ENCODE measurements at regions not wholly inside any gene's neighbourhood (a gene's known extent, or its start where the extent isn't known, plus 50 kb on each side); places are given as distances from the start of the nearest gene placed in this dataset.

DNA sequence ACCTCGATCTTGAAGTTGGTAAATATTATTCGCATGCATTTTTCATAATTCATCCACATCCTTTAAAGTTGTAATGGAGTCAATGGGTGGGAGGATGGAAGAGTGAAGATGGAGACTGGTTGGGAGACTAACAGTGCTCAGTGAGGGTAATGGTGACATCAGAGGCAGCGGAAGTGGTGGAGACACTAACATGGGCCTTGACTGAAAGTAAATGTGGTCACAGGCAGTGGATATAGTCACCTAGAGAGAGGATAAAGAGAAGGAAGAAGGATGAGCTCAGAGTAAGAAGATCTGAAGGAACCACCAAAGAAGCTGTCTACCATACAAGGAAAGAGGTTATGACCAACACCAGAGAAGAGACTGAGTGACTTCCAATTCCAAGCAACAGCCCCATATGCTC is 281.6 kb upstream of the STT3B start:
- TF ChIP-seq, protein P1, sequence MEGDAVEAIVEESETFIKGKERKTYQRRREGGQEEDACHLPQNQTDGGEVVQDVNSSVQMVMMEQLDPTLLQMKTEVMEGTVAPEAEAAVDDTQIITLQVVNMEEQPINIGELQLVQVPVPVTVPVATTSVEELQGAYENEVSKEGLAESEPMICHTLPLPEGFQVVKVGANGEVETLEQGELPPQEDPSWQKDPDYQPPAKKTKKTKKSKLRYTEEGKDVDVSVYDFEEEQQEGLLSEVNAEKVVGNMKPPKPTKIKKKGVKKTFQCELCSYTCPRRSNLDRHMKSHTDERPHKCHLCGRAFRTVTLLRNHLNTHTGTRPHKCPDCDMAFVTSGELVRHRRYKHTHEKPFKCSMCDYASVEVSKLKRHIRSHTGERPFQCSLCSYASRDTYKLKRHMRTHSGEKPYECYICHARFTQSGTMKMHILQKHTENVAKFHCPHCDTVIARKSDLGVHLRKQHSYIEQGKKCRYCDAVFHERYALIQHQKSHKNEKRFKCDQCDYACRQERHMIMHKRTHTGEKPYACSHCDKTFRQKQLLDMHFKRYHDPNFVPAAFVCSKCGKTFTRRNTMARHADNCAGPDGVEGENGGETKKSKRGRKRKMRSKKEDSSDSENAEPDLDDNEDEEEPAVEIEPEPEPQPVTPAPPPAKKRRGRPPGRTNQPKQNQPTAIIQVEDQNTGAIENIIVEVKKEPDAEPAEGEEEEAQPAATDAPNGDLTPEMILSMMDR (conservative IDR thresholded peaks at IDR 0.05; ENCODE audit: low read length): no peak
- no peak for TF ChIP-seq EZH2phosphoT487 (IDR thresholded peaks at IDR 0.05; ENCODE audit: borderline replicate concordance)

Data from Loucy (cell line).